ENCODE measurements at regions not wholly inside any gene's neighbourhood (a gene's known extent, or its start where the extent isn't known, plus 50 kb on each side); places are given as distances from the start of the nearest gene placed in this dataset.

- no peak for TF ChIP-seq GATA2 (IDR thresholded peaks at IDR 0.05; ENCODE audit: low read depth, low read length)
- TF ChIP-seq GATA3 (IDR thresholded peaks at IDR 0.05; ENCODE audit: low read depth, low read length): no peak
These were observed 229.1 kb upstream of the CARD18 start for GRCh38 chr11:105368711-105369110.
